Fibroblast of pulmonary artery (primary cell): ENCODE measurements at regions not wholly inside any gene's neighbourhood (a gene's known extent, or its start where the extent isn't known, plus 50 kb on each side); places are given as distances from the start of the nearest gene placed in this dataset.

Experiments
- DNase-seq: peaks from one replicate; pipeline ENCODE4 v3.0.0-alpha.2; 2010; ENCODE audit warnings: low read depth
- H3K4me3 ChIP-seq: replicated peaks from 2 replicates; pipeline ENCODE4 v1.5.1; 2011; ENCODE audit warnings: low read depth, mild to moderate bottlenecking, control low read depth, low read length, moderate library complexity
- CTCF ChIP-seq: IDR thresholded peaks from 2 replicates; pipeline ENCODE4 v1.5.1; 2011; ENCODE audit warnings: mild to moderate bottlenecking, control low read depth, low read length, inconsistent platforms; ENCODE audit errors: missing control alignments

GRCh38 chr20:57894096-57894495 lies 184.3 kb upstream of the PMEPA1 start:
- no peak for TF ChIP-seq CTCF
- H3K4me3 ChIP-seq: no peak overlapping the region
- no peak for DNase-seq

DNA sequence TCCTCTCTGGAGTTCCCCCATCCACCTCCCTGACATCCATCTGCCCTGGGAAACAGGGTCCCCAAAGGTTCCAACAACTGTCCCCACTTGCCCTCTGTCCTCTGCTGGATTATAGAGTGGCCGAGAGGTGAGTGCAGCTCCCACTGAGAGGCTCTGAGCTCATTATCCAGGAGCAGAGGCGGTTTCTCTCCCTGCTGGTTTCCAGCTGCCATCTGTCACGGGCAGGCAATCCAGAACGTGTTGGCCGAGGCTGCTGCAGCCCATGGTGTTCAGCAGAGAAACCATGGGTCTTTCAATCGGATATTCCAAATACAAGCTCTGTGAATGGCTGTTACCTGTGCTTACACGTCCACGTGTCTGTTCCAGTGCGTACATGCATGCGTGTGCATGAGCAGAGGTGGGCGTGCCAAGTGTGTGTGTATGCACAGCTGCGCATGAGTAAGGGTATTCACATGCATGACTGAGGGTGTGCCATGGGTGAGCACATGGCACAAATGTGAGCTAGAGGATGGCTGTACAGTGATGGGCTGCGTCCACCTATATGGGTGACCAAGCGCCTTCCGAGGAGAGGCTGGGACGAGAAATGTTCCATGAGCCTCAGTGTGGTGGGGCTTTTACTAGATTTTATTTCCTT lies 183.7 kb upstream of the PMEPA1 start:
- no peak for DNase-seq
- H3K4me3 ChIP-seq: no peak overlapping the region
- TF ChIP-seq CTCF: no peak

GRCh38 chr20:57892471-57892870 lies 182.7 kb upstream of the PMEPA1 start:
- TF ChIP-seq CTCF: no peak
- H3K4me3 ChIP-seq: no peak overlapping the region
- no peak for DNase-seq

- no peak overlapping the region for H3K4me3 ChIP-seq
- no peak for DNase-seq
- no peak for TF ChIP-seq CTCF
Measured at GRCh38 chr20:57891014-57891413, 181.2 kb upstream of the PMEPA1 start.

DNA sequence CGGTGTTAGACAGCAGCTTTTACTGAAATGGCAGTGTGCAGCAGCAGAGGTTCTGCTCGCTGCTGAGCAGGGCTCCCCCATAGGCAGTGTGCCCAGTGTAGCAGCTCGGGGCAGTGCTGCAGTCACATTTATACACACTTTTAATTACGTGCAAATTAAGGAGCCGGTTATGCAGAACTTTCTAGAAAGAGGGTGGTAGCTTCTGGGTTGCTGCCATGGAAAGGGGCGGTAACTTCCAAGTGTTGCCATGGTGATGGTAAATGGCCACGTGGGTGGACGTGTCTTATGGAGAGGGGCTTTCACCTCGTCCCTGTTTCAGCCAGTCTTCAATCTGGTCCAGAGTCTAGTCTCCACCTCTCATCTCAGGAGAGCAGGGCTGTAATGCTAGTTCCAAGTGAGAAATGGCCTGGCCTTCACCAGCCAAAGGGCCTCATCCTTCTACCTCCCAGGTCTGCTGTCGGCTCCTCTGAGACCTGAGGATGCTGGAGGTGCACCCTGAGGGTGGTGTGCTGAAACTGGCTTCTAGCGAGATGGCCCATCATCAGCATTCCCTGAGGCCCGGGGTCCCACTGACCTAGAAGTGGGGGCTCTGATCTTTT lies 180.5 kb upstream of the PMEPA1 start:
- TF ChIP-seq CTCF: no peak
- no peak overlapping the region for H3K4me3 ChIP-seq
- no peak for DNase-seq

DNA sequence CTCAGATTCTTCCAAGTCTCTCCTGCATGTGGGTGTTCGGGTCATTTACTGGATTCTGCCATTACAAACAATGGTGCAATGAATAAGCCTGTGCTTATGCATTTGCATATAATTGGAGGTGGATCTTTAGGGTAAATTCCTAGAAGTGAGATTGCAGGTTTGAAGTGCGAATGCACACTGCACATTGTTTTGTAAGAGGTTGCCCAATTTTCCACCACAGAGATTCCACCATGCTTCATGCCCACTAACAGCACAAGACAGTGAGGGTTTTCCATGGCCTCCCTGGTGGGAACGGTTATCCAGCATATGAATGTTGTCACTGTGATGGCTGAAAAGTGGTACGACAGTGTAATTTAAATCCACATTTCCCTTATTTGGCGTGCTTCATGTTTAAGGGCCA lies 178.8 kb upstream of the PMEPA1 start:
- H3K4me3 ChIP-seq: no peak overlapping the region
- no peak for DNase-seq
- no peak for TF ChIP-seq CTCF

DNA sequence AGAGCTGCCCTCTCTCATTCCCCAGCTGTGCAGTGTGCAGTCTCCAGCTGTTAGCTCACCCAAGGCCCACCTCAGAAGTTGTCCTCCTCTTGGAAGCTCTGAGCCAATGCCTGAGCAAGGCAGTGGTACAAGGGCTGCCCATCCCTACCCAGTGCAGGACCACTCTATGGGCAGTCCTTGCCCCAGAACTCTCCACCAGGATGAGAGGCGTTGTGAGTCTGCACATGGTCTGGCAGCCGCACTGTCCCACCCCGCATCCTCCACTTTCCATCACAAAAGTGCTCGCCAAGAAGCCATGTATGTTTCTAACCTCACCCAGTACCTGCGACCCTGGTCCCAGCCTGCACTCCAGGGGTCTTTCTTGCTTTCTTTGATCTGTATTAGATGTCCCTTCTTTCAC lies 175.1 kb upstream of the PMEPA1 start:
- TF ChIP-seq CTCF: no peak
- H3K4me3 ChIP-seq: no peak overlapping the region
- no peak for DNase-seq
